GM12878 (cell line): ENCODE measurements at regions not wholly inside any gene's neighbourhood (a gene's known extent, or its start where the extent isn't known, plus 50 kb on each side); places are given as distances from the start of the nearest gene placed in this dataset.

Experiments
- ATAC-seq: fragments of 200-7000 bp; cut with Tn5 transposase; 3 replicates; pipeline ENCODE4 v1.9.1; 2020; ENCODE audit warnings: mild to moderate bottlenecking, moderate library complexity
- BruUV-seq: library from RNA; stranded (reverse); fragments of 400-500 nt; replicated peaks from 2 replicates; lab custom pipeline; 2021; lab: Mats Ljungman, UMichigan
- CTCF ChIA-PET: fragments of 300-600 bp; sonication (Branson Sonifier 250); formaldehyde crosslinking; extraction: SDS; loops from one replicate; lab custom pipeline; 2021; ENCODE audit warnings: inconsistent platforms; lab: Yijun Ruan, JAX
- POLR2A ChIA-PET: fragments of 350-600 bp; formaldehyde crosslinking; extraction: SDS; loops from one replicate; lab custom pipeline; 2021; ENCODE audit warnings: inconsistent platforms; lab: Charles Lee
- RAD21 ChIA-PET: fragments of 300-600 bp; sonication (Branson Sonifier 250); formaldehyde crosslinking; loops from one replicate; lab custom pipeline; 2023; ENCODE audit warnings: antibody characterized with exemption; ENCODE audit not compliant: unreplicated experiment; lab: Charles Lee
- SMC1A ChIA-PET: fragments of 300-600 bp; sonication (Branson Sonifier 250); formaldehyde crosslinking; loops from one replicate; lab custom pipeline; 2023; ENCODE audit not compliant: unreplicated experiment, uncharacterized antibody; lab: Charles Lee
- DNase-seq: peaks from one replicate; pipeline ENCODE4 v3.0.0-alpha.2; 2011; ENCODE audit warnings: low read depth, low spot score
- FAIRE-seq: peaks from 3 replicates; lab custom pipeline; 2011; peaks lifted over from hg19 to GRCh38; lab: Jason Lieb, UNC
- H2AFZ ChIP-seq: 2 replicates; pipeline ENCODE4 v1.6.0; 2011; ENCODE audit warnings: low read depth, low read length, control low read depth; ENCODE audit not compliant: control insufficient read depth
- H3K27ac ChIP-seq: 2 replicates; pipeline ENCODE4 v1.5.1; 2011; ENCODE audit warnings: control low read depth; ENCODE audit not compliant: control insufficient read depth, insufficient read depth
- H3K27me3 ChIP-seq, 2 experiments: replicated peaks in 1 of 2; 2 replicates each; pipeline versions ENCODE4 v1.6.0 to v1.6.1; 2011; ENCODE audit warnings: low read length in 1 of 2; ENCODE audit not compliant: control insufficient read depth in 2 of 2, insufficient read depth in 2 of 2
- H3K36me3 ChIP-seq, 2 experiments: 2 replicates each; pipeline ENCODE4 v1.5.1; 2011; ENCODE audit warnings: low read length in 1 of 2; ENCODE audit not compliant: control insufficient read depth in 2 of 2, insufficient read depth in 2 of 2
- H3K4me1 ChIP-seq: 2 replicates; pipeline ENCODE4 v1.6.1; 2011; ENCODE audit warnings: mild to moderate bottlenecking, low read length, moderate library complexity, mixed read lengths; ENCODE audit not compliant: control insufficient read depth, insufficient read depth
- H3K4me2 ChIP-seq: 2 replicates; pipeline ENCODE4 v1.6.0; 2011; ENCODE audit warnings: control low read depth; ENCODE audit not compliant: control insufficient read depth, insufficient read depth
- H3K4me3 ChIP-seq: fragments of 200-600 bp; sonication (generic); 2 replicates; pipeline ENCODE4 v1.5.1; 2016
- H3K79me2 ChIP-seq: 2 replicates; pipeline ENCODE4 v1.6.0; 2011; ENCODE audit warnings: low read length; ENCODE audit not compliant: control insufficient read depth, insufficient read depth
- H3K9ac ChIP-seq: 2 replicates; pipeline ENCODE4 v1.8.0; 2011; ENCODE audit warnings: low read length, control low read depth, mixed read lengths; ENCODE audit not compliant: control insufficient read depth, insufficient read depth
- H3K9me3 ChIP-seq: replicated peaks from 3 replicates; pipeline ENCODE4 v1.5.1; 2011; ENCODE audit warnings: mild to moderate bottlenecking, low read length; ENCODE audit not compliant: control insufficient read depth, insufficient read depth
- H4K20me1 ChIP-seq: 2 replicates; pipeline ENCODE4 v1.6.0; 2011; ENCODE audit not compliant: control insufficient read depth, insufficient read depth
- E2F4 ChIP-seq: IDR thresholded peaks from 2 replicates; pipeline ENCODE4 v1.6.1; 2012; ENCODE audit warnings: low read depth, low read length, improper control_type of control experiment
- GATAD2B ChIP-seq: fragments of 450-650 bp; conservative IDR thresholded peaks from 2 replicates; pipeline ENCODE4 v1.6.1; 2017; ENCODE audit warnings: low read depth, mild to moderate bottlenecking, moderate library complexity
- JUNB ChIP-seq: IDR thresholded peaks from 2 replicates; pipeline ENCODE4 v1.6.1; 2016; ENCODE audit warnings: antibody characterized with exemption, mild to moderate bottlenecking
- KAT2A ChIP-seq: conservative IDR thresholded peaks from 2 replicates; pipeline ENCODE4 v1.6.1; 2011; ENCODE audit warnings: low read depth, low read length; ENCODE audit not compliant: control insufficient read depth
- NR2C2 ChIP-seq: IDR thresholded peaks from 2 replicates; pipeline ENCODE4 v1.6.1; 2011; ENCODE audit warnings: borderline replicate concordance, low read depth; ENCODE audit not compliant: control insufficient read depth, insufficient read length
- POLR2A ChIP-seq: IDR thresholded peaks from 2 replicates; pipeline ENCODE4 v1.6.1; 2011; ENCODE audit warnings: low read depth, mild to moderate bottlenecking, low read length
- RFX5 ChIP-seq: IDR thresholded peaks from 2 replicates; pipeline ENCODE4 v1.6.1; 2011; ENCODE audit warnings: low read depth, low read length, improper control_type of control experiment
- SMAD5 ChIP-seq: IDR thresholded peaks from 2 replicates; pipeline ENCODE4 v1.6.1; 2016; ENCODE audit warnings: antibody characterized with exemption, low read depth
- TAF1 ChIP-seq: IDR thresholded peaks from 2 replicates; pipeline ENCODE4 v1.6.1; 2011; ENCODE audit warnings: mild to moderate bottlenecking, low read depth, low read length, borderline replicate concordance
- YBX1 ChIP-seq: fragments of 450-650 bp; IDR thresholded peaks from 2 replicates; pipeline ENCODE4 v1.6.1; 2016; ENCODE audit warnings: antibody characterized with exemption
- ZNF592 ChIP-seq: fragments of 450-650 bp; IDR thresholded peaks from 2 replicates; pipeline ENCODE4 v1.6.1; 2017; ENCODE audit warnings: mild to moderate bottlenecking, moderate library complexity
- WGBS: methylation state at CpG from one replicate; pipeline ENCODE4 v1.1.6; 2016; ENCODE audit warnings: low lambda C conversion rate; ENCODE audit not compliant: insufficient replicate concordance, insufficient coverage; ENCODE audit errors: missing lambda C conversion rate; 5-methylcytosine and 5-hydroxymethylcytosine counted together
- in situ Hi-C: fragments of 300-500 bp; cut with MboI; formaldehyde crosslinking; loops from 9 replicates; pipeline ENCODE4 v1.14.3; 2018; ENCODE audit warnings: mixed read lengths
- intact Hi-C: fragments of 100-400 bp; cut with micrococcal nuclease; formaldehyde crosslinking; loops from one replicate; pipeline ENCODE4 v1.14.2; 2022; ENCODE audit not compliant: unreplicated experiment

DNA sequence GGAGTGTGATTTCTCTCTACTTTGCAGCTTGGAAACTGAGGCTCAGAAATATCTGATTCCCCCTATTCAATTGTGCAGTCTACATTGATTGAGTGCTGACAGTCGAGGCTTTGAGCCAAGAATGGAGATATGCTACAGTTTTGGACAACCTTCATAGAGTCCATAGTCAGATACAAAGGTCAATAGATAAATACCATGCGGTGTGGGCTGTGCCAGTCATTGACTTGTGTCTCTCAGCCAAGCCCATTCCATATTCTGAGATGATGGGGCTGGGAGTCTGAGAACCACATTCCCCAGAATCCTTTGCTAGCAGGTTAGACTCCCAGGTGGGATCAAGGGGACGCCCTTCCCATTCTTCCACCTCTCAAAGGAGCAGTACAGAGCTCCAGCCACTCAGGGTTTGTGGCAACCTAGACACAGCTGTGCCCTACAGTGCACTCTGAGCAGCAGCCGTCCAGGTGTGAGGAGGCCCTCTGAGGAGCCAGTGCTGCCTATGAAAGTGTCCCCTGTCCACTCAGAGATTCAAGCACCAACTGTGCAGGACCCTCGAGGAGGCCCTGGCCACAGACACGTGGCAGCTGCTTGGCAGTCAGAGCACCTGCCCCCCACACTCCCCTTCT lies 348.3 kb downstream of the CYRIA start:
- SMC1A ChIA-PET: no interaction called here
- WGBS: 0% methylated on average over 6 of the region's 6 CpGs
- no peak for DNase-seq

More for the DNA sequence above, 348.3 kb downstream of the CYRIA start:
- in situ Hi-C loops (no loop called here), intact Hi-C loops (no loop called here)
- H4K20me1 ChIP-seq: no peaks in the 10 kb centered on the region; the same call in 1 of the 2 replicates
- POLR2A ChIA-PET: no interaction called here
- FAIRE-seq: no peak
- no peak overlapping the region for H3K27ac ChIP-seq
- H3K4me3 ChIP-seq: no peak overlapping the region
- H3K4me2 ChIP-seq: no peak overlapping the region
- no peak overlapping the region for H3K9ac ChIP-seq
- no TSS peak for BruUV-seq
- no peaks in the 10 kb centered on the region for H3K79me2 ChIP-seq
- H3K36me3 ChIP-seq: no peaks in the 10 kb centered on the region
- no peaks in the 10 kb centered on the region for H3K9me3 ChIP-seq
- no peaks in the 10 kb centered on the region for H3K4me1 ChIP-seq
- no peak overlapping the region for H2AFZ ChIP-seq
- no peak for TF ChIP-seq ZNF592
- TF ChIP-seq RFX5: no peak
- no peak for TF ChIP-seq KAT2A
- TF ChIP-seq E2F4: no peak
- TF ChIP-seq JUNB: no peak
- no peak for TF ChIP-seq YBX1
- no peak for TF ChIP-seq NR2C2
- TF ChIP-seq GATAD2B: no peak
- no peak for TF ChIP-seq POLR2A
- no peak for TF ChIP-seq TAF1
- no peak for TF ChIP-seq SMAD5
- CTCF ChIA-PET: no interaction called here
- no peaks in the 10 kb centered on the region; a peak in 1 of 4 replicates for H3K27me3 ChIP-seq
- RAD21 ChIA-PET: no interaction called here
- ATAC-seq: no peak
